ENCODE measurements at regions not wholly inside any gene's neighbourhood (a gene's known extent, or its start where the extent isn't known, plus 50 kb on each side); places are given as distances from the start of the nearest gene placed in this dataset.
"Not testable (repeated sequence)": the region's sequence is repeated elsewhere in the genome, so short reads cannot be mapped to it uniquely, and the experiment has no call there.

DNA sequence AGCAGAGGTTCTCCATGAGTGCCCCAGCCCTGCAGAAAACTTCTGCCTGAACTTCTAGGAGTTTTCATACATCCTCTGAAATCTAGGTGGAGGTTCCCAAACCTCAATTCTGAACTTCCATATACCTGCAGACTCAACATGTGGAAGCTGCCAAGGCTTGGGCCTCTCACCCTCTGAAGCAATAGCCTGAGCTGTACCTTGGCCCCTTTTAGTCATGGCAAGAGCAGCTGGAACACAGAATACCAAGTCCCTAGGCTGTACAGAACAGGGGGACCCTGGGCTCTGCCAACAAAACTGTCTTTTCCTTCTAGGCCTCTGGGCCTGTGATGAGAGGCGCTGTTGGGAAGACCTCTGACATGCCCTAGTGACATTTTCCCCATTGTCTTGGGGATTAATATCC, 494.3 kb upstream of the FOXG1 start:
- DNase-seq, result no peak

DNA sequence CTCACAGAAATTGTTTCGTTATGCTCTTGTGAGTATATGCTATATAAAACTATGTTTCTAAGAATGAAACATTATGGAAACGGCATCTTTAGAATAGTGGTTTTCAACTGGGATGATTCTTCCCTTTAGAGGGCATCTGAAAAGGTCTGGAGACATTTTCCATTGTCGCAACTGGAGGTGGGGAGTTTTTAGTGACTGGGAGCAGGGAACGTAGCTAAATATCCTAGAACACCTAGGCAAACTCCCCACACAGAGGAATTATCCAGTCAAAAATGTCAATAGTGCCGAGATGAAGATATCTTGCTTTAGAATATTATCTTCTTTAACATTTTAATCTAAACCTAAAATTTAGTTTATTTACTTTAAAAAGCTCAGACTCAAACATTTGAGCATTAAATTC, 486.1 kb upstream of the FOXG1 start:
- no peak for DNase-seq

DNA sequence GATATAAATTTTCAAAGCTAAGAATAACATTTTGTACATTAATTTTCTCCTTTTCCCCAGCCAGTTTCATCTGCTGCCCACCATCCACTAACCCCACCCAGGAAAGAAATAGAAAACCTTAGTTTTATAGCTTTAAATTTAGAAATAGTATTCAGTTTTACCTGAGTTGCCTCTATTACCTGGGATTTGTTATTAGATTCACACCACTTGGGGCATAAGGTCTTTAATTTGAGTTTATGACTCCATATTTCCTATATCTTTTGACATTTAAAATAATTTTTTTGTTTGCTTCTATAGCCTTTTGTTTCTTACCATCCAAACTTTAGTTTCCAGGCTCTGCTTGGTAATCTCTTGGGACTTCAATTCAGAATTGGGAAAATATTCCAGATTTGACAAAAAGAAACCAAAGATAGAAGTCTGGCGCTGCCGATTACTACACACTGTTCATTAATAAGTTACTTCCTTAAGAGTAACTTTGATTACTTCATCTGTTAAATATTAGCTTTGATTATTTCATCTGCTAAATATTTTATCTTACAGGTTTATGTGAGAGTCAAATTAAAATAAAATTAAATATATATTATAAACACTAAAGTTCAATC, 485.5 kb upstream of the FOXG1 start:
- DNase-seq, result no peak

DNA sequence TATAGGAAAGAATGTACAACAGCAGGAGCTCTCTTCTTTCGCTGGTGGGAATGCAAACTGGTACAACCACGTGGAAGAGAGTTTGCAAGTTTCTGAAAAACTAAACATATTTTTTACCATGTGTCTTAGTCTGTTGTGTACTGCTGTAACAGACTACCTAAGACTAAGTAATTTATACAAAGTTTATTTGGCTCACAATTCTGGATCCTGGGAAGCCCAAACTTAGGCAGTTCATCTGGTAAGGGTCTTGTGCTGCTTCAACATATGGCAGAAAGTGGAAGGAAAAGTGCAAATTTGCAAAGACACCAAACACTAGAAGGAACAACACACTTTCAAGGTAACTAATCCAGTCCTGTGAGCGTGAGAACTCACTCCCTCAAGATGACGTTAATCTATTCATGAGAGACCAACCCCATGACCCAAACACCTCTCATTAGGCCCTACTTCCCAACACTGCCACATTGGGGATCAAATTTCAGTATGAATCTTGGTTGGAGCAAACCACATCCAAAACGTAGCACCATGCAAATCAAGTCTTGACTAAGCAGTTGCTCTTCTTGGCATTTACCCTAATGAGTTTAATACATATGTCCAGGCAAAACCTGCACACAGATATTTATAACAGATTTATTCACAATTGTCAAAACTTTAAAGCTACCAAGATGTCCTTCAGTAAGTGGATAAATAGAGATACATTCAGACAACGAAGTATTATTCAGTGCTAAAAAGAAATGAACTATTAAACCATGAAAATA, 481.9 kb upstream of the FOXG1 start:
- DNase-seq, result no peak

DNA sequence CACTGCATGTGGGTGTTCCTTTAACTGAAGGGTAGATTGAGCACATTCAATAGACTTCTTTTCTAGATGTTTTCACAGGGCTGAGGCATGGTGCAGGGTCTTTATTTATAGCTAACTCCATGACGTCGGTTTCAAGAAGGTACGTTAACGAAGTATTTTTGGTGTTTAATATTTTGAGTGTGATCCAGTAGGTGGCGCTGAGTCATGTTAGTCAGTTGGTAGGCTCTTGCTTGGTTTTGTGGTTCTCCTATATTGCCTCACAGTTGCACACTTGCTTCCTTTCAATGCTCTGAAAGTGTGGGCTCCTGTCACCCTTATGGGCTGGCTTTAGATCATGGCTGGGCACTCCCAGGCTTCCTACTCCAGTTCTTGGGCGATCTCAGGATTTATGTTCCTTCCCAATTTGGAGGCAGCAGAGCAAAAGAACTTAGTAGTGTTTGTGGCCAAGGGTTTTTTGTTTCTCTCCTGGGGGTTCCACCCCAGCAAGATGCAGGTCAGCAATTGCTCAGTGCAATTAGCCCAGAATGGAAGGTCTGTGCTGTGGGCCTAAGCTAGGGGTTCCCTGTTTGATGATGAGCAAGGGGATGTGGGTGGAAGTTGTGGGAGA, 471.6 kb upstream of the FOXG1 start:
- DNase-seq, result no peak

DNA sequence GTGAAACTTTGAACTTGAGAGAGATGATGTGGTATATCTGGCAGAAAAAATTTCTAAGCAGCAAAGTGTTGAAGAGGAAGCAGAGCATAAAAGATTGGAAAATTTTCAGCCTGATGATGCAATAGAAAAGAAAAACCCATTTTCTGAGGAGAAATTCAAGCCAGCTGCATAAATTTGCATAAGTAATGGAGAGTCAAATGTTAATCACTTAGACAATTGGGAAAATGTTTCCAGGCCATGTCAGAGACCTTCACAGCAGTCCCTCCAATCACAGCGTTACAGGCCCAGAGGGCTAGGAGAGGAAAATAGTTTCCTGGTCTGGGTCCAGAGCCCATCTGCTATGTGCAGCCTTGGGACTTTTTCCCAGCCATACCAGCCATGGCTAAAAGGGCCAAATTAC, 469.0 kb upstream of the FOXG1 start:
- DNase-seq, result no peak

DNA sequence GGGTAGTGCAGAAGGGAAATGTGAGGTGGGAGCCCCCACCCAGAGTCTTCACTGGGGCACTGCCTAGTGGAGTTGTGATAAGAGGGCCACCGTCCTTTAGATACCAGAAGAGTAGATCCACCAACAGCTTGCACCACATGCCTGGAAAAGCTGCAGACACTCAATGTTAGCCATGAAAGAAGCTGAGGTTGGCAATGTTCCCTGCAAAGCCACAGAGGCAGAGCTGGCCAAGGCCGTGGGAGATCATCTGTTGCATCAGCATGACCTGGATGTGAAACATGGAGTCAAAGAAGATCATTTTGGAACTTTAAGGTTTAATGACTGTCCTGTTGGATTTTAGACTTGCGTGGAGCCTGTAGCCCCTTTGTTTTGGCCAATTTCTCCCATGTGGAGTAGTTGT, 468.4 kb upstream of the FOXG1 start:
- DNase-seq, result no peak

DNA sequence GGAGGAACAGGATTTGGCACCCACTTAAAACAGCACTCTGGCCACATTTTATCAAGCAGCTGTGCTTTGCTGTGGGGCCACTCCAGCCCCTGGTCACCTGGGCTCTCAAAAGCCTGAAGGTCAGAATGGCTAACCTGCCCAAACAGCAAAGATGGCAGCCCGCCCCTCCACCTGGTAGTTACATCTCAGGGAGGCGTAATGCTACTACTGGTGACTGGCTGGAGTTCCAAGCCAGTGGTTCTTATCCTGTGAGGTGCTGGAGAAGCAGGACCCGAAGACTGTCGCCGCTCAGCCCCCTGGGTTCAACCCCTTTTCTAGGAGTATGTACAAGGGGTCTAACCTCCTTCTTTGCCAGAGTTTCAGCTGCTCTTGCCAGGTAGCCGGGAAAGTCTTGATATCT, 467.4 kb upstream of the FOXG1 start:
- no peak for DNase-seq

DNA sequence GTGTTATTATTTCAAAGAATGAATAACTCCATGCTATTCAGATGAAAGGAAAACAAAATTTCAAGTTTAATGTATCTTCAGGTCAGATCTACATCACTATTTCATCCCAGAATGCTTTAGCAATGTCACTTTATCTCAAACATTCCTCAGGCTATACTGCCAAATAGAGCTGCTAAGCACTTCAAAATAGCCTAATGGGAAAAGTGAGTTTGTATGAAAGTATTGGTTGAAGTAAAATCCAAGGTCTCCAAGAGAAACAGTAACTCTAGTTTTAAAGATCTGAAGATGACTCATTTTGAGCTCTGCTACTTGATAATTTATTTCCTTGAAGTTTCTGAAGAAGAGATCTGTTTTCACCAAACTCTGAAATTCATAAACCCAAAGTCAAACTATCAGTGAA, 466.2 kb upstream of the FOXG1 start:
- no peak for DNase-seq

DNA sequence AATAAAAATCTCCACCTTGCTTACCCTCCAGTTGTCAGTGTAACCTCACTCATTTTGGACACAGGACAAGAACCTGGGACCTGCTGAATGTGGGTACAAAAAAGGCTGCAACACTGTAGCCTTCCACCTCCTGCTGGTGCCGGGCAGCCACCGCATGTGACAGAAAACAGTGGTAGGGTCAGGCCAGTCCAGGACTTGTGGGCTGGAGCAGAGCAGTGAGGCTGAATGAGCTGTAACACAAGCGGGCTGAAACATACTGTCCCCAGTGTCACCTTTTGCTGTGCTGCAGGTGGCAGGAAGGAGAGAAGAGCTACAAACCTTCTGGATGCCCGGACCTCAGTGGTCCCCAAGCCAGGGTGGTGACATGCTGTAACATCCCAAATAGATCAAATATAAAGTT, 465.4 kb upstream of the FOXG1 start:
- DNase-seq, result no peak

DNA sequence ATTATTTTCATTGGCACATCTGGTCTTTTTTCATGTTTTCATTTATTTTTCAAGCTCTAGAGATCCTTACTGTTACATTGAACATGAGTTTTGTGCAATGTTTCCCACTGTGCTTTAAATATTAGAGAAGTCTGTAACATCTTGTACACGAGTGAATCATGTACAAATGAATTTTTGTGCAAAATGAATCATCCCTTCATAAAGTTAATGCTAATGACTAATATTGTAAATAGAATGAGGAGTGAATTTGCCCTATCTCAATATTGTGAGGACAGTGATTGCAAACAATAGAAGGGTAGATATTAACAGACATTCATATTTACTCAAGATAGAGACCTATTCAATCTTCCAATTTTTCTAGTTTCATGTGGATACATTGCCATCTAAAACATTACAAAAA, 463.3 kb upstream of the FOXG1 start:
- DNase-seq, result no peak

DNA sequence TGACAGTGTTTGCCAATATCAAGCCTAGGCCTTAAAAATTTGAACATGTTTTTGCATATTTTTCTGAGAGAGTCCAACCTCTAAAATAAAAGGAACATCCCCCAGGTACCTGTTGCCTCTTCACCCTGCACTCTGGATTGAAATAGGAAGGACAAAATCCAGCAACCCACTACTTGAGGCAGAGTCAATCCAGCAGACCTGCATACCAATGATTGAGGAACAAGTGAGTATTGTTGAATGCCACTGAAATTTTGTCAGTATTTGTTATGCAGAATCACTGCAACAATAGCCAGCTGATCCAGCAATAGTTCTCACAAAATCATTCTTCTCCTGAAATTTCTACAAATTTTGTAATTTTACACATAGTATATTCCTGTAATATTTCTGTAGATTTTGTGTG, 460.6 kb upstream of the FOXG1 start:
- DNase-seq, result no peak

DNA sequence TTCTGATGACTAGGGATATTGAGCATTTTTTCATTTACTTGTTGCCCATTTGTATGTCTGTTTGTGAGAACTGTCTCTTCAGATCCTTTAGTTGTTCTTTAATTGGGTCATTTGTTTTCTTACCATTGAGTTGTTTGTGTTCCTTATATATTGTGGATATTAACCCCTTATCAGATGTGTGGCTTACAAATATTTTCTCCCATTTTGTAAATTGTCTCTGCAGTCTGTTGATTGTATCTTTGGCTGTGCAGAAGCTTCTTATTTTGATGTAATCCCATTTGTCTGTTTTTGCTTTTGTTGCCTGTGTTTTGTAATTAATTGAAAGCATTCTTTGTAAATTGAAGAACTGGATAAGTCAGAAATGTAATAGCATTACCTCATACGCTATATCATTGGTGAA, 459.1 kb upstream of the FOXG1 start:
- no peak for DNase-seq

DNA sequence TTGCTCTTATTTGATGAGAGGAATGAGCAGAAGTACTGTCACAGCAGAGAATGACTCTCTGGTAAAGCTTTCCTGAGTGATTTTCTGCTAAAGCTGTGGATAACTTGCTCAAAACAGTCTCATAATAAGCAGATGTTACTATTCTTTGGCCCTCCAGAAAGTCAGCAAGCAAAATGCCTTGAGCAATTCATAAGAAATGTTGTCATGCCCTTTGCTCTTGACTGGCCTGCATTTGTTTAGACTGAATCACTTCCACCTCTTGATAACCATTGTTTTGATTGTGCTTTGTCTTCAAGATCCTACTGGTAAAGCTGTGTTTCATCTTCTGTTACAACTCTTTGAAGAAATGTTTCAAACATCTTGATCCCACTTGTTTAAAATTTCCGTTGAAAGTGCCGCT, 457.9 kb upstream of the FOXG1 start:
- no peak for DNase-seq

DNA sequence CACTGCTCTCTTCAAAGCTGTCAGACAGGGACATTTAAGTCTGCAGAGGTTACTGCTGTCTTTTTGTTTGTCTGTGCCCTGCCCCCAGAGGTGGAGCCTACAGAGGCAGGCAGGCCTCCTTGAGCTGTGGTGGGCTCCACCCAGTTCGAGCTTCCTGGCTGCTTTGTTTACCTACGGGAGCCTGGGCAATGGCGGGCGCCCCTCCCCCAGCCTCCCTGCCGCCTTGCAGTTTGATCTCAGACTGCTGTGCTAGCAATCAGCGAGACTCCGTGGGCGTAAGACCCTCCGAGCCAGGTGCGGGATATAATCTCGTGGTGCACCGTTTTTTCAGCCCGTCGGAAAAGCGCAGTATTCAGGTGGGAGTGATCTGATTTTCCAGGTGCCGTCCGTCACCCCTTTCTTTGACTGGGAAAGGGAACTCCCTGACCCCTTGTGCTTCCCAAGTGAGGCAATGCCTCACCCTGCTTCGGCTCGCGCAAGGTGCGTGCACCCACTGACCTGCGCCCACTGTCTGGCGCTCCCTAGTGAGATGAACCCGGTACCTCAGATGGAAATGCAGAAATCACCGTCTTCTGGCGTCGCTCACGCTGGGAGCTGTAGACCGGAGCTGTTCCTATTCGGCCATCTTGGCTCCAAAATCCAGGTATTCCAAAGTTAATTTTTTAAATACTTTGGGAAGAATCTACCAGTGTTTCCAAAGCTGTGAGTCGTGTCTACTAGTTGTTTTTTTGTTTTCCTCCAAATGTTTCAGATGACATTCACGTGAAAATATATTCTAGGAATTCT, 448.5 kb upstream of the FOXG1 start:
- not testable (repeated sequence) for DNase-seq

DNA sequence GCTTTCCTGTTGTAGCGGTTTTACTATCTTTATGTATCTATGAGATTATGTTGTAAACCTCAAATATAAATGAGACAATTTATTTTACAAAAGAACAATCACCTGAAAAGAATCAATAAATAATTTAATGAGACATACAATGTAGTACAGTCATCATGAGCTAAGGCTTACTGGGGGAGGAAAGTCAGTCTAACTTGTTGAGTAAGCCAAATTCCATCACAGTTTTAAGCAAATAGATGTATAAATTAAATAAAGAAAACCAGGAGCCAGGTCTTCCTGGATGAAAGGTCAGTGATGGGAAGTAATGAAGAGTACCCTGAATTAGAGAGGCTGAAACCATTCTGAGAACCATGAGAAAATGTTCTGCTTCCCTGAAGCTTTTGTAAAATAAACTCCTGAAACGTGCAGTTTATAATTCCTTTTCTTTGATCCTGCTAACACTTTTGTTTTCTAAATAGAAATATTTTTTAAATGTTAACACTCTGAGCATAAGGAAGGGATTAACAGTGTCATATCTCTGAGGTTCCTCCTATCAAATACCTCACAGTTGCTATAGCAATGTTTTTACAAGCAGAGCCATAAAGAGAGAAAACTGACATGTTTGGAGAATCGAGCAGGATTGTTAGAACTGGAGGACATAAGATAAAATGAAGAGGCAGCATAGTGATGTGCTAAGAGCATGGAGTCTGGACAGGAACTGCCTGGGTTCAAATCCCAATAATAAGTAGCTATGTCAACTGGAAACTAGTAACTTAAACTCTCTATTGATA, 444.9 kb upstream of the FOXG1 start:
- DNase-seq, result no peak

DNA sequence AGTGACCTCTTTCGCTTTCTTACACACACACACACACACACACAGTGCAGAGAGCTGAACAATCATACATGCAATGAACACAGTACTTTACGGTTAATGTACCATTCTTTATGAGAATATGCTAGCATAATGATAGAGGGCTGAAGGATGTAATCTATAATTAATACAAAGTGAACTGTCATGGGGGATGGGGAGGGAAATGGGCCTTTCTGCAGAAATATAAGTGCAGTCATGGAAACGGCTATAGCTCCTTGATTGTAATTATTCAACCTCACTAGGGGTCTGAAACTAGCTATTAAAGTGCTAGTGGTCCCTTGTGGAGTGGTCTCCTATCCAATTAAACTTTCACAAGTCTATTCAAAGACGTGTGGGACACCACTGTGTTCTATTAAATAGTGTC, 443.2 kb upstream of the FOXG1 start:
- no peak for DNase-seq

DNA sequence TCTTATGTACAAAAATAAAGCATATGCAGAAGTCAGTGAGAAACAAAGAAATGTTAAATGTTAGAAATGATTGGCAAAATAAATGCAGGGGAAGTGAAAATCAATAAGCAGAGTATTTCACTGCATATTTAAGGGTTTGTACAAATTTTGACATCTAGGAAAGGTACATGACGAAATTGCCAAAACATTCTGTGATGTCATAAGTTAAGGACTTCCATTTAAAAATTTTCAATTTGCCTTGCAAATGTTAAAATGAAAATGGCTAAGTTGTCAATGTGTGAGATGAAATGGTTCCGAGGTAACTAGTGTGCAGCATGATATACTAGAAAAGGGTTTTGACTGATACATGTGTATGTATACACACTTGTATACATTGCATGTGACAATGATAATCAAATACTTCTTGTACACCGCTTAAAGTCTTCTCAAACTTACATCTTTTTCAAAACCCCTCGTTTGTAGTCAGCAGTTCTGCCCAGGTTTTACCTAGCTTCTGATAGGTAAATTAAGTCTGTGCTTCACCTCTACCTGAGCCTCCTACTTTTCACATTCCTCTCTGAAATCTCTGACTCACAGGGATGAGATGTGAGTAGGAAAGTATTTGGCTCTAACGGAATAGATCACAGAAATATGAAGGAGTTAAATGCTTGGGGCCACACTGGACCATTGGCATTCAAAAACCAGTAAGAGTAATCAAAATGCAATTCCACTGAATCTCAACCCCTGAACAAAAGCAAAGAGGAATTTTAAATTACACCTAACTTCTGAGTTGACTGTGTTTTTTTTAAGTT, 442.4 kb upstream of the FOXG1 start:
- DNase-seq, result no peak

DNA sequence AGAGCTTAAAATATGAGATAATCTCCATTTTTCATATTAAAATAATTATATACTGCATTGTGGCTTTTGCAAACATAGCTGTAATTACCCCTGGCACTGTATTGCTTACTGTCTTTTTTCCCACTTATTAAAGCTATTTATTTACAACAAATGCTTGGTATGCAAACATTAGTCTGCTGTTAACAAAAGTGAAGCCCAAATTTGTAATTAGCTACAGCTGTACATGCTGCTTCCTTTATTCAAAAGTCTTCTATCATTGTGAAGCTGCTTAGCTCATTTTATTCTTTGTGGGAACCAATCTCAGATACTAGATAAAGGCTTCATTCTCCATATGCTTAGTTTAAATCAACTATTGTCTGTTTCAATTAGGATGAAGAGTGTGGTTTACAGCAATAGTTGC, 425.8 kb upstream of the FOXG1 start:
- DNase-seq, result no peak

DNA sequence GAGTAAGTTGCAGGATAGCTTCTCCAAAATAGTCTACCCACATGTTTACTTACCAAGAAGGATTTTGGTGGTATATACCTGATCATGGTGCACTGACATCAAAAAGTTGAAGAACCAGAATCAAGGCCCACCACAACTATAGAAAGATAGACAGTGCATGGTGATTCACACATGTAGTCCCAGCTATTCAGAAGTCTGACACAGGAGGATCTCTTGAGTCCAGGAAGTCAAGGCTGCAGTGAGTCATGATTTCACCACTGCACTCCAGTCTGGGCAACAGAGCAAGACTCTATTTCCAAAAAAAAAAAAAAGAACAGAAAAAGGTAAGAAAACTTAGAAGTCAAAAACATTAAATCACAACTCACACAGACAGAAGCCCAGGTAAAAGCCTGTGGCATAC, 422.2 kb upstream of the FOXG1 start:
- no peak for DNase-seq

DNA sequence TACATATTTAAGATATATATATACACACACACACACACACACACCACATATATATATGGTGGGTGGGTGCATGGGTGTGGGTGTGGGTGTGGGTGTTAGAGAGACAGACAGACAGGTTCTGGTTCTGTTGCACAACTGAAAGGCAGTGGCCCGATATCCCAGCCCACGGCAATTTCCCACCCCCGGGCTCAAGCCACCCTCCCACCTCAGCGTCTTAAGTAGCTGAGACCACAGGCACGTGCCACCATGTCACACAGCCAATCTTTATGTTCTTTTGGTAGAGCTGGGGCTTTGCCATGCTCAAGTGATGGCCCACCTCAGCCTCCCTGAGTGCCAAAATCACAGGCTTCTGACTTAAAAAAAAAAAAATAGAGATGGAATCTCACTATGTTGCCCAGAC, 417.8 kb upstream of the FOXG1 start:
- DNase-seq, result no peak

DNA sequence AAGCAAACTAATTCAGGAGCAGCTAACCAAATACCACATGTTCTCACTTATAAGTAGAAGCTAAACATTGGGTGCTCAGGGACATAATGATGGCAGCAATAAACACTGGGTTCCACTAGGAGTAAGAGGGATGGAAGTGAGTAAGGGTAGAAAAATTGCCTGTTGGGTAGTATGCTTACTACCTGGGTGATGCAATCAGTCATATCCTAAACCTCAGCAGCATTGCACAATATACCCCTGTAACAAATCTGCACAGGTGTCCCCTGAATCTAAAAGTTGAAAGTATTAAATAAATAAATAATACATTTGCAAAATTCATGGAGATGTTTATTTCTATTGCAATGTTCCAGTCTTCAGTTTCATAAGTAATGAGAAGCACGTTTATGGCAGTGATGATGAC, 409.8 kb upstream of the FOXG1 start:
- DNase-seq, result no peak
